HEK293T (cell line): ENCODE measurements at regions not wholly inside any gene's neighbourhood (a gene's known extent, or its start where the extent isn't known, plus 50 kb on each side); places are given as distances from the start of the nearest gene placed in this dataset.

Experiments
- CTCF ChIA-PET: fragments of 350-600 bp; formaldehyde crosslinking; extraction: SDS; loops from one replicate; lab custom pipeline; 2021; ENCODE audit warnings: antibody characterized with exemption, inconsistent platforms; lab: Yijun Ruan, JAX
- POLR2A ChIA-PET: fragments of 350-600 bp; formaldehyde crosslinking; extraction: SDS; loops from one replicate; lab custom pipeline; 2020; ENCODE audit warnings: antibody characterized with exemption, inconsistent platforms; lab: Yijun Ruan, JAX
- DNase-seq: peaks from one replicate; pipeline ENCODE4 v3.0.0; 2012; ENCODE audit warnings: mixed read lengths; ENCODE audit errors: extremely low spot score
- ARNT ChIP-seq: fragments of 450-650 bp; IDR thresholded peaks from 2 replicates; pipeline ENCODE4 v1.6.1; 2017; ENCODE audit warnings: mild to moderate bottlenecking
- BHLHE40 ChIP-seq: fragments of 450-650 bp; IDR thresholded peaks from 2 replicates; pipeline ENCODE4 v1.6.1; 2016; ENCODE audit warnings: mild to moderate bottlenecking, moderate library complexity, borderline replicate concordance
- CTBP1 ChIP-seq: fragments of 450-650 bp; IDR thresholded peaks from 2 replicates; pipeline ENCODE4 v1.6.1; 2016; ENCODE audit warnings: borderline replicate concordance
- ELF4 ChIP-seq: fragments of 450-650 bp; IDR thresholded peaks from 2 replicates; pipeline ENCODE4 v1.6.1; 2017; ENCODE audit warnings: antibody characterized with exemption
- FOXA1 ChIP-seq: fragments of 450-650 bp; IDR thresholded peaks from 2 replicates; pipeline ENCODE4 v1.6.1; 2016; ENCODE audit warnings: mild to moderate bottlenecking
- FOXK2 ChIP-seq: fragments of 450-650 bp; IDR thresholded peaks from 2 replicates; pipeline ENCODE4 v1.6.1; 2016; ENCODE audit warnings: mild to moderate bottlenecking
- FOXM1 ChIP-seq: fragments of 450-650 bp; IDR thresholded peaks from 2 replicates; pipeline ENCODE4 v1.6.1; 2017; ENCODE audit warnings: mild to moderate bottlenecking, borderline replicate concordance
- HDGF ChIP-seq: fragments of 450-650 bp; IDR thresholded peaks from 2 replicates; pipeline ENCODE4 v1.6.1; 2017; ENCODE audit warnings: antibody characterized with exemption, borderline replicate concordance
- L3MBTL2 ChIP-seq: fragments of 450-650 bp; conservative IDR thresholded peaks from 2 replicates; pipeline ENCODE4 v1.6.1; 2016; ENCODE audit warnings: mild to moderate bottlenecking
- LEF1 ChIP-seq: fragments of 450-650 bp; IDR thresholded peaks from 2 replicates; pipeline ENCODE4 v1.6.1; 2017; ENCODE audit warnings: mild to moderate bottlenecking, borderline replicate concordance
- NFRKB ChIP-seq: fragments of 450-650 bp; IDR thresholded peaks from 2 replicates; pipeline ENCODE4 v1.6.1; 2016; ENCODE audit warnings: mild to moderate bottlenecking, moderate library complexity
- SP1 ChIP-seq: fragments of 450-650 bp; IDR thresholded peaks from 2 replicates; pipeline ENCODE4 v1.6.1; 2017
- SUZ12 ChIP-seq: fragments of 450-650 bp; IDR thresholded peaks from 2 replicates; pipeline ENCODE4 v1.6.1; 2016; ENCODE audit warnings: mild to moderate bottlenecking
- TARDBP ChIP-seq: fragments of 450-650 bp; IDR thresholded peaks from 2 replicates; pipeline ENCODE4 v1.6.1; 2016
- ZNF384 ChIP-seq: fragments of 450-650 bp; IDR thresholded peaks from 2 replicates; pipeline ENCODE4 v1.6.1; 2016
- TF ChIP-seq, protein P1 (sequence below): fragments of 450-650 bp; IDR thresholded peaks from 2 replicates; pipeline ENCODE4 v1.6.1; 2016

DNA sequence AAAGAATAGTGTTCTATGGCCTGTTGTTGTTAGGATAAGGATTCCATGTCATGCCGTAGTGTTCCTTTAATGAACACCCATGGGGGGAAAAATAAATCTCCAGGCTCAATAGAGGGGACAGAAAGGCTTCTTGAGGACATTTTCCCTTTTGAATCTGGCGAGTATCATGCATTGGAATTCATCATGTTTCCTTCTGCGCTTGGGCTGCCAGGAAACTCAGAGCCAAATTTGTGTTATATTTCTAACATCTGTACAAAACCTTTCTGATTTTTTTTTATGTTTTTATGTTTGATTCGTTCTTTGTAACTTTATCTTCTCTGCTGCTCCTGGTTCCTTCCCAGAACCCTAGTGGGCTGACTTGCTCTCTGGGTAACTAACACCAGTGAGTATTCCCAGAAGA is 1163.3 kb downstream of the VRK1 start:
- ChIA-PET POLR2A (no interaction called here), CTCF (no interaction called here)
- no peak for TF ChIP-seq SUZ12
- TF ChIP-seq BHLHE40 = no peak
- no peak for TF ChIP-seq TARDBP
- TF ChIP-seq ARNT = no peak
- TF ChIP-seq, protein P1, sequence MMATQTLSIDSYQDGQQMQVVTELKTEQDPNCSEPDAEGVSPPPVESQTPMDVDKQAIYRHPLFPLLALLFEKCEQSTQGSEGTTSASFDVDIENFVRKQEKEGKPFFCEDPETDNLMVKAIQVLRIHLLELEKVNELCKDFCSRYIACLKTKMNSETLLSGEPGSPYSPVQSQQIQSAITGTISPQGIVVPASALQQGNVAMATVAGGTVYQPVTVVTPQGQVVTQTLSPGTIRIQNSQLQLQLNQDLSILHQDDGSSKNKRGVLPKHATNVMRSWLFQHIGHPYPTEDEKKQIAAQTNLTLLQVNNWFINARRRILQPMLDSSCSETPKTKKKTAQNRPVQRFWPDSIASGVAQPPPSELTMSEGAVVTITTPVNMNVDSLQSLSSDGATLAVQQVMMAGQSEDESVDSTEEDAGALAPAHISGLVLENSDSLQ = no peak
- TF ChIP-seq LEF1 = no peak
- TF ChIP-seq ELF4 = no peak
- no peak for TF ChIP-seq FOXK2
- no peak for TF ChIP-seq HDGF
- no peak for TF ChIP-seq ZNF384
- TF ChIP-seq FOXM1 = no peak
- TF ChIP-seq FOXA1 = no peak
- TF ChIP-seq SP1 = no peak
- TF ChIP-seq L3MBTL2 = no peak
- DNase-seq = no peak

DNA sequence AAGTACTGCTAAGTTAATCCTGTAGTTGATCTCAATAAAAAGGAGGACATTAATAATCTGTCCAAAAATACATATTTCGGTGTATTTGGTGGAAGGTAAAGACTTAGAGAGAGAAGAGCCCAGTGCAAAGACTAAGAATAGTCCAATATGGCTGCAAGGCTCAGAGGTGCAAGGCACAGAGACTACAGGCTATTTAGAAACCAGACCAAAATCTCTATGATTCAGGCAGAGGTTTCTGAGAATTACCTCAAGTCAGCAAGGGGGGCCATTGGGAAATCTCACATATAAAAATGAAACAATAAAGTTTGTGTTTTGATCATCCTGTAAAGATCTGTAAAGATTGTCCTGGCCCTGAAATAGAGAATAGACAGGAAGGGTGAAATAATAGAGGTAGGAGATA is 1173.0 kb downstream of the VRK1 start:
- no peak for TF ChIP-seq TARDBP
- no peak for TF ChIP-seq HDGF
- no peak for TF ChIP-seq CTBP1
- TF ChIP-seq SP1 = no peak
- no peak for TF ChIP-seq FOXM1
- TF ChIP-seq ZNF384 = no peak
- TF ChIP-seq SUZ12 = no peak
- no peak for TF ChIP-seq L3MBTL2
- no peak for TF ChIP-seq ELF4
- no peak for TF ChIP-seq BHLHE40
- no peak for TF ChIP-seq FOXK2
- TF ChIP-seq NFRKB = no peak
- TF ChIP-seq, protein P1 = no peak
- TF ChIP-seq LEF1 = no peak
- no peak for TF ChIP-seq ARNT
- TF ChIP-seq FOXA1 = no peak
- ChIA-PET CTCF (no interaction called here), POLR2A (no interaction called here)
- no peak for DNase-seq

DNA sequence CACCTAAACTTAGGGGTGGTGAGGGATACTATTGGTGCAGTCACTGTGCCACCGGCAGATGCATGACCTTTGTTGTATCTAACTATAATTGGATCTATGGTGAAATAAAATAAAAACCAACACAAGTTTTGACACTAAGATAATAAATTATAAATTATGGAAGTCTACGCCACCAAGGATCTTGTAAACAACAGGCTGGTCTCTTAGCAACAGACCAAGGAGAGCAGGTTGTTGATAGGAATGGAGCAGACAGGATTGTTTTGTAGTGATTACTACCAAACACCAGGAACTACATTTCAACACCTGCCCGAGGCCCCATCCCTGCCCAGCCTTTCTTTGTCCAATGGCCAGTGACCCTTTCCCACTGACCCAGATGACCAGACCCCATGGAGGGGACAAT is 1178.0 kb downstream of the VRK1 start:
- POLR2A ChIA-PET = no interaction called here
- CTCF ChIA-PET = no interaction called here
- no peak for TF ChIP-seq CTBP1
- TF ChIP-seq L3MBTL2 = no peak
- DNase-seq = no peak

DNA sequence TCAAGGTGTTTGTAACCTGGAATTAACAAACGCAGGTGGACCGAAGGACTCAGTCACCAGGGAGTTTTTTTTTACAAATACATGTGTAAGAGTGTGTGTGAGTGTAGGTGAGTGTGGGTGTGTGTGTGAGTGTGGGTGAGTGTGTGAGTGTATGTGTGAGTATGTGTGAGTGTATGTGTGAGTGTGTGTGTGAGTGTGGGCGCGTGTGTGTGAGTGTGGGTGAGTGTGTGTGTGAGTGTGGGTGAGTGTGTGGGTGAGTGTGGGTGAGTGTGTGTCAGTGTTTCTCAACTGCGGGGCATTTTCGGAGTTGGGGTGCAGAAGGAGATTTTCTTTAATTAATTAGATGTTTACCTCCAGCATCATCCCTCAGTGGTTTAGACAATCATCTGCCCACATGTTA is 1178.8 kb downstream of the VRK1 start:
- POLR2A ChIA-PET = no interaction called here
- TF ChIP-seq TARDBP (no peak), FOXA1 (no peak), CTBP1 (no peak), BHLHE40 (no peak), ELF4 (no peak), L3MBTL2 (no peak), SUZ12 (no peak)
- DNase-seq = no peak
- CTCF ChIA-PET = no interaction called here

DNA sequence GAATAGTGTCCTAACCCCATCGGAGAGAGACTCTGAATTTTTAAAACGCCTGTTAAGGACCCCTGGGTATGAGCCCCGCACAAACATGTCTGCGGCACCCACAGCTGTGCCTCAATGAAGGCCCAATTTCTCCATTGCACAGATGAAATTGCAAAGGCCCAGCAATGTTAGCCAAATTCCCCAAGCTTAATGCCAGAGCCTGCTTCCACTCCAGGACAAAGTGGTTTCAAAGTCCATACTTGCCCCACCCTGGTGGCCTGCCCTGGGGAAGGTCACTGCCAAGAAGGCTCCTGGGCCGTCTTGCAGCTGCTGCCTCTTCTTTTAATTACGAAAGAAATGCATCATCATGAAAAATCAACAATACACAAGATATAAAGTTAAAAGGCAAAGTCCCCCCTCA is 1179.7 kb downstream of the VRK1 start:
- TF ChIP-seq L3MBTL2 = no peak
- no peak for TF ChIP-seq ARNT
- no peak for TF ChIP-seq ZNF384
- no peak for TF ChIP-seq BHLHE40
- no peak for TF ChIP-seq LEF1
- TF ChIP-seq CTBP1 = no peak
- no peak for TF ChIP-seq FOXK2
- no peak for TF ChIP-seq NFRKB
- TF ChIP-seq FOXM1 = no peak
- no peak for TF ChIP-seq FOXA1
- CTCF ChIA-PET = no interaction called here
- POLR2A ChIA-PET = no interaction called here
- no peak for DNase-seq

DNA sequence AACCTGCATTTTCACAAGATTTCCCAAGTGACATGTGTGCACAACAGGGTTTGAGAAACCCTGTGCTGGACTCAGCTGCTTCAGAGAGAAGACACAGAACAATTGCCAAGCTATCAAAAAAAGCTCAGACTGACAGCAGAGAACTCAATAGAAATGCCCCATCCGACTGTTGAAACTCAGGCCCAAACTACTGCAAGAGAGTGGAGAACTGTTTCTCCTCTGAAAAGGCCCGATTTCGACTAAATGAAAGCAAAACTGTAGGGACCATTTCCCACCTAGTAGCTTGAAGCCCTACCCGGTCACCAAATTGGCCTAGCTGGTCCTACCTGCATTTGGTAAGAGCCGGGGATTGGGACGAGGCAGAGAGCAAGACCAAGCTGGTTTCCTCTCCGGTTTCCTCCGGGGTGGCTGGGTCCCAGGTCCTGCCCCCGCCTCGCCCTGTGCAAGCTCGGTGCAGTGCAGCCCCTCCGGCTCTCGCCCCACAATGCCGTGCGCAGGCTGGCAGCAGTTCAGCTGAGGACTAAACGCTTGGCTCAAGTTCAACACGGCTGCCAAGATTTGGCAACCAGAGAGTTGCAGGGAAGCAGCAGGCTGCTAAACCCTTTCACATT is 1180.6 kb downstream of the VRK1 start:
- ChIA-PET CTCF (no interaction called here), POLR2A (no interaction called here)
- no peak for DNase-seq
- no peak for TF ChIP-seq SUZ12
- no peak for TF ChIP-seq LEF1
- no peak for TF ChIP-seq FOXA1
- TF ChIP-seq NFRKB = no peak
- no peak for TF ChIP-seq SP1
- TF ChIP-seq FOXM1 = no peak
- no peak for TF ChIP-seq L3MBTL2
- TF ChIP-seq TARDBP = no peak
- TF ChIP-seq, protein P1 = no peak
- no peak for TF ChIP-seq ZNF384
- TF ChIP-seq CTBP1 = no peak

DNA sequence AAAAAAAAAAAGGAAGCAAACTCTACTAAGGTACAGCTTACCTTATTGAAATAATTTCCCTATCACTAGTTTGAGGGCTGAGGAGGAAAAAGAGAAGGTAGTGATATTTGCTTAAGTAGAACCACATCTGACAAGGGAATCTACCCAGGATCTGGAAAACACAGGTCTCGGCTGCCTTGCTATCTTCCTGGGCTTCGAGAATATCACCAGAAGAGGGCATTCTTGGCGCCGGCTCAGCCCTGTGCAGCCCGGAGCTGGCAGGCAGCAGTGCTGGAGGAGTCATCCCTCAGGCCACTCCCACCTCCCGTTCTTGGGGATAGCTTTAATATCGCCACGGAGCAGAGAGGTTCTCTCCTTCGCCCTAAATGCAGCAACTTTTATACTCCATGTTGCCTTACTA is 1181.2 kb downstream of the VRK1 start:
- DNase-seq = peak; percentile 55
- ChIA-PET CTCF (interaction anchor here (0.8 kb wide), 1 partner anchor 102 kb away, joined by 3 read pairs; no protein-coding TSS in a partner anchor), POLR2A (no interaction called here)
- TF ChIP-seq L3MBTL2 (no peak), FOXA1 (no peak), SP1 (no peak), NFRKB (no peak), FOXM1 (no peak), HDGF (no peak), CTBP1 (no peak), ELF4 (no peak), ARNT (no peak), LEF1 (no peak), ZNF384 (no peak), BHLHE40 (no peak), FOXK2 (no peak)
- TF ChIP-seq, protein P1 = no peak
